IMR-90 (cell line): ENCODE measurements at regions not wholly inside any gene's neighbourhood (a gene's known extent, or its start where the extent isn't known, plus 50 kb on each side); places are given as distances from the start of the nearest gene placed in this dataset.

Experiments used
- ATAC-seq: fragments of 200-7000 bp; cut with Tn5 transposase; 2 replicates; pipeline ENCODE4 v1.9.1; 2020; ENCODE audit warnings: low read depth, mild to moderate bottlenecking, moderate library complexity
- BruUV-seq: library from RNA; stranded (reverse); fragments of 400-500 nt; replicated peaks from 2 replicates; lab custom pipeline; 2021; lab: Mats Ljungman, UMichigan
- CTCF ChIA-PET: fragments of 300-600 bp; formaldehyde crosslinking; extraction: SDS; loops from one replicate; lab custom pipeline; 2021; ENCODE audit warnings: antibody characterized with exemption; lab: Yijun Ruan, JAX
- POLR2A ChIA-PET: fragments of 300-600 bp; sonication (Branson Sonifier 250); formaldehyde crosslinking; loops from one replicate; lab custom pipeline; 2022; ENCODE audit warnings: antibody characterized with exemption; ENCODE audit not compliant: unreplicated experiment; lab: Charles Lee
- DNase-seq: peaks from one replicate; pipeline ENCODE4 v3.0.0; 2013
- H2AFZ ChIP-seq: replicated peaks from 2 replicates; pipeline ENCODE3; 2013; ENCODE audit warnings: low read length, mild to moderate bottlenecking; ENCODE audit not compliant: poor library complexity
- H2AK5ac ChIP-seq: 2 replicates; pipeline ENCODE4 v1.6.1; 2013; ENCODE audit warnings: low read depth, low read length, inconsistent platforms
- H2AK9ac ChIP-seq: replicated peaks from 2 replicates; pipeline ENCODE3; 2013; ENCODE audit warnings: mild to moderate bottlenecking, low read depth, low read length, moderate library complexity; ENCODE audit not compliant: poor library complexity
- H2BK120ac ChIP-seq: 2 replicates; pipeline ENCODE4 v1.6.1; 2013; ENCODE audit warnings: low read depth, low read length, inconsistent platforms
- H2BK15ac ChIP-seq: 3 replicates; pipeline ENCODE4 v1.6.1; 2013; ENCODE audit warnings: low read depth, low read length, inconsistent platforms
- H2BK20ac ChIP-seq: 2 replicates; pipeline ENCODE4 v1.6.1; 2013; ENCODE audit warnings: low read depth, mild to moderate bottlenecking, inconsistent platforms, low read length, moderate library complexity
- H2BK5ac ChIP-seq: 2 replicates; pipeline ENCODE4 v1.6.1; 2013; ENCODE audit warnings: mild to moderate bottlenecking, low read depth, low read length, inconsistent platforms; ENCODE audit not compliant: poor library complexity, severe bottlenecking
- H3K14ac ChIP-seq: replicated peaks from 2 replicates; pipeline ENCODE4 v1.6.1; 2013; ENCODE audit warnings: low read depth, low read length, inconsistent platforms
- H3K18ac ChIP-seq: 2 replicates; pipeline ENCODE4 v1.6.1; 2013; ENCODE audit warnings: low read depth, low read length, control low read depth
- H3K23ac ChIP-seq: 2 replicates; pipeline ENCODE4 v1.6.1; 2013; ENCODE audit warnings: low read depth, low read length, inconsistent platforms
- H3K27ac ChIP-seq: 2 replicates; pipeline ENCODE4 v1.5.1; 2013; ENCODE audit warnings: mild to moderate bottlenecking, control low read depth, low read length; ENCODE audit not compliant: insufficient read depth
- H3K27me3 ChIP-seq: 2 replicates; pipeline ENCODE4 v1.6.1; 2013; ENCODE audit warnings: low read length; ENCODE audit not compliant: control insufficient read depth, insufficient read depth
- H3K36me3 ChIP-seq: 2 replicates; pipeline ENCODE4 v1.6.1; 2013; ENCODE audit warnings: low read length, mixed read lengths; ENCODE audit not compliant: control insufficient read depth, insufficient read depth
- H3K4ac ChIP-seq: 2 replicates; pipeline ENCODE4 v1.6.1; 2013; ENCODE audit warnings: low read depth, low read length, inconsistent platforms
- H3K4me1 ChIP-seq: 2 replicates; pipeline ENCODE4 v1.6.1; 2013; ENCODE audit warnings: low read length, mixed read lengths; ENCODE audit not compliant: control insufficient read depth, insufficient read depth
- H3K4me2 ChIP-seq: 2 replicates; pipeline ENCODE4 v1.6.1; 2013; ENCODE audit warnings: low read depth, mild to moderate bottlenecking, control low read depth, low read length, moderate library complexity
- H3K4me3 ChIP-seq: 2 replicates; pipeline ENCODE4 v1.5.1; 2013; ENCODE audit warnings: low read depth, mild to moderate bottlenecking, control low read depth, low read length, moderate library complexity; ENCODE audit not compliant: insufficient read depth
- H3K56ac ChIP-seq: 2 replicates; pipeline ENCODE4 v1.6.1; 2013; ENCODE audit warnings: low read length, inconsistent platforms; ENCODE audit not compliant: insufficient read depth; ENCODE audit errors: extremely low read depth
- H3K79me1 ChIP-seq, 2 experiments: 2 replicates each; pipeline ENCODE4 v1.6.1; 2013; ENCODE audit warnings: low read length in 2 of 2, inconsistent platforms in 1 of 2, low read depth in 1 of 2
- H3K9ac ChIP-seq: 2 replicates; pipeline ENCODE4 v1.6.1; 2013; ENCODE audit warnings: low read depth, low read length, control low read depth
- H3K9me1 ChIP-seq: 2 replicates; pipeline ENCODE4 v1.6.1; 2013; ENCODE audit warnings: low read length, inconsistent platforms; ENCODE audit not compliant: insufficient read depth
- H3K9me3 ChIP-seq: 2 replicates; pipeline ENCODE4 v1.6.1; 2013; ENCODE audit warnings: low read length; ENCODE audit not compliant: control insufficient read depth, insufficient read depth
- H4K20me1 ChIP-seq: 2 replicates; pipeline ENCODE4 v1.6.1; 2013; ENCODE audit warnings: low read length, inconsistent platforms; ENCODE audit not compliant: insufficient read depth
- H4K5ac ChIP-seq: 2 replicates; pipeline ENCODE4 v1.6.1; 2013; ENCODE audit warnings: mild to moderate bottlenecking, low read depth, low read length, control low read depth
- H4K8ac ChIP-seq, 2 experiments: 2 replicates each; pipeline ENCODE4 v1.6.1; 2013; ENCODE audit warnings: low read depth in 2 of 2, low read length in 2 of 2, control low read depth in 1 of 2, inconsistent platforms in 1 of 2
- H4K91ac ChIP-seq: 2 replicates; pipeline ENCODE4 v1.6.1; 2013; ENCODE audit warnings: low read depth, low read length, inconsistent platforms; ENCODE audit not compliant: insufficient read depth
- CEBPB ChIP-seq: IDR thresholded peaks from 2 replicates; pipeline ENCODE4 v1.6.1; 2012; ENCODE audit warnings: low read depth, low read length, improper control_type of control experiment
- CTCF ChIP-seq: conservative IDR thresholded peaks from 2 replicates; pipeline ENCODE4 v1.5.1; 2012; ENCODE audit warnings: mild to moderate bottlenecking, low read depth, low read length, improper control_type of control experiment
- FOS ChIP-seq: fragments of 150-350 bp; IDR thresholded peaks from 2 replicates; pipeline ENCODE4 v1.6.1; 2016; ENCODE audit warnings: low read depth, low read length
- MAZ ChIP-seq: IDR thresholded peaks from 2 replicates; pipeline ENCODE4 v1.6.1; 2012; ENCODE audit warnings: low read depth, mild to moderate bottlenecking, low read length, improper control_type of control experiment, moderate library complexity, borderline replicate concordance
- POLR2A ChIP-seq: IDR thresholded peaks from 2 replicates; pipeline ENCODE4 v1.6.1; 2012; ENCODE audit warnings: mild to moderate bottlenecking, low read depth, low read length
- RAD21 ChIP-seq: IDR thresholded peaks from 2 replicates; pipeline ENCODE4 v1.6.1; 2012; ENCODE audit warnings: low read length, improper control_type of control experiment
- RFX5 ChIP-seq: IDR thresholded peaks from 2 replicates; pipeline ENCODE4 v1.8.0; 2012; ENCODE audit warnings: low read depth, mild to moderate bottlenecking, low read length, moderate library complexity
- SMC3 ChIP-seq: fragments of 150-350 bp; IDR thresholded peaks from 2 replicates; pipeline ENCODE4 v1.6.1; 2016; ENCODE audit warnings: low read depth, mild to moderate bottlenecking, antibody characterized with exemption, low read length, moderate library complexity
- WGBS, 2 experiments: methylation state at CpG; one replicate each; pipeline versions ENCODE4 v1.1.5 to v1.1.7; 2013; ENCODE audit warnings: missing lambda C conversion rate in 2 of 2; ENCODE audit not compliant: insufficient read length in 1 of 2; ENCODE audit errors: extremely low coverage in 2 of 2; 5-methylcytosine and 5-hydroxymethylcytosine counted together
- dilution Hi-C: fragments of 300-500 bp; cut with HindIII; formaldehyde crosslinking; loops from one replicate; pipeline ENCODE4 v1.14.3; 2018; ENCODE audit warnings: low sequenced_read_pairs; ENCODE audit not compliant: unreplicated experiment
- in situ Hi-C: fragments of 300-500 bp; cut with MboI; formaldehyde crosslinking; loops from 3 replicates; pipeline ENCODE4 v1.14.3; 2019; ENCODE audit warnings: low sequenced_read_pairs, inconsistent platforms, mixed read lengths
- intact Hi-C: fragments of 100-400 bp; cut with micrococcal nuclease; formaldehyde crosslinking; loops from 2 replicates; pipeline ENCODE4 v1.10.0; 2022

GRCh38 chr14:95426116-95426475, 90.4 kb downstream of the SYNE3 start:
- ChIA-PET CTCF (no interaction called here), POLR2A (no interaction called here)
- WGBS, 2 experiments, result no CpG with 5 or more reads among the region's 6 CpGs
- no peak overlapping the region for H3K14ac ChIP-seq
- dilution Hi-C loops (no loop called here), intact Hi-C loops (loop anchor here (5.0 kb wide), 1 partner anchor 566 kb away; no protein-coding TSS in a partner anchor), in situ Hi-C loops (loop anchor here (25.0 kb wide), 1 partner anchor 336 kb away; no protein-coding TSS in a partner anchor)
- H2AK9ac ChIP-seq, result peak overlapping the region; percentile 42
- H2BK5ac ChIP-seq, result no peak overlapping the region
- no peak overlapping the region for H2BK120ac ChIP-seq
- H2AK5ac ChIP-seq, result no peak overlapping the region
- H3K4me3 ChIP-seq, result no peak overlapping the region
- ATAC-seq (no peak), DNase-seq (no peak)
- no peak overlapping the region for H2AFZ ChIP-seq
- peaks cover 3% of the 10 kb centered on the region; the same call in 1 of the 2 replicates for H3K9me1 ChIP-seq
- H2BK20ac ChIP-seq, result no peak overlapping the region
- H2BK15ac ChIP-seq, result no peak overlapping the region
- peaks cover 1% of the 10 kb centered on the region; the same call in 1 of the 2 replicates for H3K36me3 ChIP-seq
- H4K91ac ChIP-seq, result no peak overlapping the region
- no peak overlapping the region for H3K4ac ChIP-seq
- H3K56ac ChIP-seq, result no peak overlapping the region
- H3K18ac ChIP-seq, result no peak overlapping the region
- H3K23ac ChIP-seq, result no peak overlapping the region
- H3K9me3 ChIP-seq, result no peaks in the 10 kb centered on the region
- no TSS peak for BruUV-seq
- H3K27me3 ChIP-seq, result no peaks in the 10 kb centered on the region
- H3K79me1 ChIP-seq, result no peaks in the 10 kb centered on the region
- no peak overlapping the region for H3K4me2 ChIP-seq
- H4K5ac ChIP-seq, result no peak overlapping the region
- no peak overlapping the region for H3K9ac ChIP-seq
- H4K20me1 ChIP-seq, result no peaks in the 10 kb centered on the region
- no peak for TF ChIP-seq CEBPB
- no peak for TF ChIP-seq RAD21
- TF ChIP-seq POLR2A, result no peak
- no peak for TF ChIP-seq SMC3
- no peak for TF ChIP-seq FOS
- TF ChIP-seq MAZ, result no peak
- TF ChIP-seq CTCF, result no peak
- TF ChIP-seq RFX5, result no peak
- H3K4me1 ChIP-seq, result no peaks in the 10 kb centered on the region; the same call in 1 of the 2 replicates
- no peak overlapping the region for H3K27ac ChIP-seq
- no peak overlapping the region for H4K8ac ChIP-seq
